SKM-1 treated with dmso at 0.1 percent for 144 hours (cell line): ENCODE measurements at regions not wholly inside any gene's neighbourhood (a gene's known extent, or its start where the extent isn't known, plus 50 kb on each side); places are given as distances from the start of the nearest gene placed in this dataset.

Source experiments
- DNase-seq: peaks from one replicate; lab custom pipeline; 2025; ENCODE audit not compliant: unreplicated experiment; lab: John Stamatoyannopoulos, UW

- no peak for DNase-seq
Observed at GRCh38 chr6:5946701-5947100, 60.0 kb downstream of the NRN1 start.

GRCh38 chr6:5946181-5946580, 60.5 kb downstream of the NRN1 start:
- DNase-seq = no peak

DNA sequence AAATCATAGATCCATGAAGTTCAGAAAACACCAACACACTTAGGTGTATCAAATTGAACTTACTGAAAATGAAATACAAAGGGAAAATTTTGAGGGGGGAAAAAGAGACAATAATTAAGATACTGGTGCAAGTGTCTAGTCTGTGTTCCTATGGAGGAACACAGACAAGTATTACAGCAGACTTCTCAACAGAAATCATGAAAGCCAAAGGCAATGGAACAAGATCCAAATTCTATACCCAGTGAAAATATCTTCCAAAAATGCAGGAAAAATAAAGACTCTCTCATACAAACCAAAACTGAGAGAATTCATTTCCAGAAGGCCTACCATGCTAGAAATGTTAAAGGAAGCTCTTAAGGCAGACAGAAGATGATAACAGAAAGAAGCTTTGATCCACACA, 63.1 kb downstream of the NRN1 start:
- DNase-seq = no peak

DNA sequence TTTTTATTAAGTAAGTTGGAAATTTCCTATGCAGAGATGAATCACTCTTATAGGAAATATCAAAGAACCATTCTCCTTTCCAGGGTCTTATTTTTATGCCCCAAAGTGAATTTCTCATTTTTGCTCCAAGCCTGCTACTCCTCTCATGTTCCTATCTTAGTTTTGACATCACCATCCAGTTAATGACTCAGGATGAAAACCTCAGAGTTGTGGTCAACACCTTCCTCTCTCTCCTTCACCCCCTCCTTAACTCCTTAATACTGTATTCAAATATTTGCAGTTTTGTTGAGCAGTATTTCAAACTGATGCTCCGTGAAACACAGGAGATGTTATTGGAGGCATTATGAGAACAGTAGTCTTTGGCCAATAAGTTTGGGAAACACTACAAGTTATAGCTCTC, 64.1 kb downstream of the NRN1 start:
- no peak for DNase-seq

DNA sequence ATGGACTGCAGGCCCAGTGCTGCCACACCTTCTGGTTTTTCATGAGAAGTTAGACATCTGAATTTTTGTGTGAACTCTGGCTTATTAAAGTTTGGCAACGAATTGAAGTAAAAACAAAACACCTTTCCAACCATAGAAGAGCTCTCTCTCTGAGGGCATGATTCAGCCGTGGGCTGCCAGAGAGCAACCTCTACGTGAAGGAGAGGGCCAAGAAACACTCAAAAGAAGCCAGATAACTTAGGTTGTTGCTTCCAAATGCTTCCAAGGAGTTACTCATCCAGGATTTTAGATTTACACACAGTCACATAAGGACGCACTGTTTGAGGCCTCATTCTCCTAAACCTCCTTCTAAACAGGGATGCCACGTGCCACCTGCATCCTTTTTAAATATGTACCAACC, 65.5 kb downstream of the NRN1 start:
- no peak for DNase-seq

- DNase-seq = no peak
Observed at GRCh38 chr6:5938934-5939333, 67.8 kb downstream of the NRN1 start.

GRCh38 chr6:5937936-5938706, 68.6 kb downstream of the NRN1 start:
- no peak for DNase-seq

DNA sequence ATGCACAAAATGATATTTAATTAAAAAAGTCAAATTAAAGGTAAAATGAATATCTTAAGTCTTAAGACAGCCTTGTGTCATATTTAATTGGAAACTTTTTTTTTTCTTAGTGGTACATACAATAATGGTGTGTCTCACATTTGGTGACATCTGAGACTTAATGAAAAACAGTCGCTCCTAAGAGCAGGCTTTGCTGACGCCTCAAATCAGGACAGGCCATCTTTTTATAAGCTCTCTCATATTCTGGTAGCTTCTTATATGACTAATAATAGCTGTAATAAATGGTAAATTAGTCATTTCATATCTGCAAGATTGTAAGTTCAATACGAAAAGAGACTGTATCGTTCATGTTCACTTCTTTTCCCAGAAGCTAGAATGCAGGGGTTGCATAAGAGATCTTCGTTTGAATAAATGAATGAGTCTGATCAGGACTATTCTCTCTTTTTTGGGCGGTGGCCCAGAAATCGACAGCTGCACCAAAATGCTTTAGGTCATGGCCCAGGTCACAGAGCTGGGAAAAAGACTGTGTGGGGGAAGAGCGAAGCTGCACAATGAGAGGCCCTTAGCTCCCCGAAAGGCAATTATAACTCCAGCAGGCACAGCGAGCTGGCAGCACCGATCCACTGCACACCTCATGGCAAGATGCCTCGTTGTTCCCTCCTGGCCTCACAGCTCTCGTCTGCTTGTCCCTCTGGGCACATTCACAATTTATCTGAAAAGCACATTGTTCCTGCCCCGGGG, 69.4 kb downstream of the NRN1 start:
- DNase-seq = no peak

GRCh38 chr6:5936631-5937030, 70.1 kb downstream of the NRN1 start:
- DNase-seq = no peak

GRCh38 chr6:5936140-5936539, 70.6 kb downstream of the NRN1 start:
- DNase-seq = no peak

DNA sequence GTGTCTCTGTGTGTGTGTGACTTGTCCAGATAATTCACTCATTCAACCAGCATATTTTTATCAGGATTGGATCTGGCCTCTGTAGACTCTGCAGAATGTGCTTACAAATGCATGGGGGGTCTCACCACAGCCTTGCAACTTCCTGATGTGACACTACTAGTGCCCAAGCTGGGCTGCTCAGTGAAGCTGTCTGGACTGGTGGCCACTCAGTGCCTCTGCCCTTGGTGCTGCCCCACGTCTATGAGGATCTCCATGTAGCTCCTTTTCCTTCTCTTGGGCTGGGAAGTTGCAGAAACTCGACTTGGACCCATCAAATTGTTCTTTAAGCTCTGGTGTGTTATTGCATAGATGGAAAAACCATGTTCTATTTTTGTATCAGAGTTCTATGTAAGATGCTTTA, 75.8 kb downstream of the NRN1 start:
- no peak for DNase-seq

DNA sequence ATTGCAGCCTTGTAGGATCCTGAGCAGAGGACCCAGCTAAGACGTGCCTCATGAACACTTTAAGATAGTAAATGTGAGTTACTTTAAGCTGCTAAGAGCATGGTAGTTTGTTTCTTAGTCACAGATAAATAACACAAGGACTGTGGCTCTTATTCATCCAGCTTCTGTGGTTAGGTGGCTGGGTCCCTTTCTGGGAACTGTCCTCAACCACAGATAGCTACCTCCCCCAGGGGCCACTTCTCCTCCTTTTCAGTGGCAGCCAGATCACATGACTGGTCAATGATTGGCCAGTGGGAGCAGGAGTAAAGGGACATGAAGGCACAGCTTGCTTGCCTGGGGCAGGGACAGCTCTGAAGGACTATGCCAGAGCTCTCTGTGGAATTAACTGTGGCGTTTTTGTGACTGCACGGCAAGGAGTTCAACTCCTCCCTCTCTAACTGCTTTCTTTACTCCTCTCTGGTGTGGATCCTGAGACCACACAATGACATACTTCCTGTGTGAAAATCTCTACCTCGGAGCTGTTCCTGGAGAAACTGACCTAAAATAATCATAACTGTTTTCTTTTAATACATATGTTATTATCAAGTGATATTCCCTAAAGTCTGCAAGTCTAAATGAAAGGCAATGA, 76.5 kb downstream of the NRN1 start:
- DNase-seq = no peak

- DNase-seq = no peak
Observed at GRCh38 chr6:5923840-5924239, 82.9 kb downstream of the NRN1 start.

DNA sequence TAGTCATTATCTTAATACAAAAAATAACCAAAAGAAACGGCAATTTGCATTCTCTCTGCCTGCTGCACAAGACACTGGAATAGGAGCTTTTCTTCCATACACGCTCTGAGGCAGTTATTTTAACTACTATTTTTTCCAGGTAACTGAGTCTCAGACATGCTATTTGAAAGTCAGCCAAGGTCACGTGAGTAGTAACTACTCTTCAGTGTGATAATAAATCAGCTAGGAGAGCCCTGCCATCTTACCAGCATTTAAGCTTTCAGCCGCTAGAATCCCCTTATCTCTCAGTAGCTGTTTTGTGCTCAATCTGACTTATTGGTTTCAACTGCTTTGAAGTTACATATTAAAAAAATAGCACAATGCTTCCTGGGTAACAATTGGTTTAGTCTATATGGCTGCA, 84.5 kb downstream of the NRN1 start:
- no peak for DNase-seq

- DNase-seq = no peak
Observed at GRCh38 chr6:5909721-5910120, 97.0 kb downstream of the NRN1 start.

GRCh38 chr6:5906842-5907241, 99.9 kb downstream of the NRN1 start:
- DNase-seq = no peak

GRCh38 chr6:5906340-5906670, 100.4 kb downstream of the NRN1 start:
- no peak for DNase-seq

DNA sequence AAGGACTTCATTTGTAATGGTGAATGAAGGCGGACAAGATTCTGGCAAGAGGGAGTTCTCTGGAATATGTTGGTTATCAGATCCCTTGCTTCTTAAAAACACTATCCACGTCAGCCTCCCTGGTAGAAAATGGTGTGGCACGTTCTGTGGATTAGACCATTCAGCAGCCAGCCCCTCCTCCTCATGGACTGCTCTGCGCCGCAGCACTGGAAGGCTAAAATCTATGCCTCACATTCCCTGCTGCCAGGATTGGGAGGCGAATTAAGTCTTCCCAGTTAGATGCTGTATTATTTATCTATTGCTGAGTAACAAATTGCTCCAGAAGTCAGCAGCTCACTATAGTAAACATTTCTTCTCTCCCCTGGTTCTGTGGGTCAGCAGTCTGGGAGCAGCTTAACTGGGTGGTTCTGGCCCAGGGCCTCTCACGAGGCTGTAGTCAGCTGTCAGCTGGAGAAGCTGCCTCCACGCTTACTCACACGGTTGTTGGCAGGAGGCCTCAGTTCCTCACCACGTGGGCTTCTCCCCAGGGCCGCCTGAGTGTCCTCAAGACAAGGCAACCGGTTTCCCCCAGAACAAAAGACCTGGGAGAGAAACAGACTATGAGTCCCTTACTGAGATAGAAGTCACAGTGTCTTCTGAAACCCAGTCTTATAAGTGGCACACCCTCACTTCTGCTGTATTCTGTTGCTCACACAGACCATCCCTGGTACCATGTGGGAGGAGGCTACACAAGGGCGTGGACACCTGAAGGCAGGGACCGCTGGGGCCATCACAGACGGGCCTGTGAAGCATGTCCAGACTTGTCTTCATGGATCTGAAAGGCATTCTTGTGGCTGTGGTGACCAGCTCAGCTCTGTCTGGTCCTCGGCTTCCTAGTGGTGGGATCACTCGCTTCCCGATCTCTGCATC, 101.0 kb downstream of the NRN1 start:
- no peak for DNase-seq

- DNase-seq = no peak
Observed at GRCh38 chr6:5904532-5904931, 102.2 kb downstream of the NRN1 start.

DNA sequence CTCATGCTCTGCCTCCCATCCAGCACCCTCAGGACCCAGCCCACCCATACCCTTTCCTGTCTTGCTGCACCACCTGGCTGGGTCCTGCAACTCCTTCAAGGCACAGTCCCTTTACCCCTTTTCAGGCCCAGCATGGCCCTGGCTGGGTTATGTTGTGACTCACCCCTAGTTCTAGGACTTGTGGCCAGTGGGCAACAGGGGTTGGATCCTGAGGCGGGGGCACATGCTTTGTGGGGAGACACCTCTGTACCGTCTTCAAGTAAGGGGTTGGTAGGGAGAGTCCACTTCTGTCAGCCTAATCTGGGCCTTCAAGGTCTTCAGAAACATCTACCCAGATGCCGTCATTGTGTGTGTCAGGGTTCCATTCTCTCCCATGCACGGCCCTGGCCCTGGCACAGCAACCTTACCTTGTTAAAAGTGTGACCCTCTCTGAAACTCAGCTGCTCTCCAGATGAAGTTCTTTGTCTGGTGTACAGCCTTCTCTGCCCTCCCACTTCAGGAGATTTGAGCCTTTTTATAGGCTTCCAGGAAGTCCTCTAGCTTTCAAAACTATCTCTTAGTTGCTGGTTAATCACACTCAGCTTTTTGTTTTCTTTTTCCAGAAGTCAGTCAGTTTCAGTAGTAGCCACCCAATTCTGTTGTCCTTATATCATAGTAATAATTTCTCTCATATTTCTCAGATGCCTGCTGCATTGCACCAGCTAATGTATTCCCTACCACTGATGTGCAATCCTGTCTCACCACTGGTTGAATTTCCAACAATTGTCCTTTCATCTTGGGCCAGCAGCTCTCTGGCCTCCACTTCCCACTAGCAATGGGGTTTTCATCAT, 107.3 kb downstream of the NRN1 start:
- DNase-seq = no peak
